Spinal cord (tissue), 9 donors: ENCODE measurements at regions not wholly inside any gene's neighbourhood (a gene's known extent, or its start where the extent isn't known, plus 50 kb on each side); places are given as distances from the start of the nearest gene placed in this dataset.

ENCODE experiments used
- DNase-seq, 6 donors: peaks; one replicate each; pipeline versions ENCODE4 v3.0.0 to v3.0.0-alpha.2; 2013 to 2015; ENCODE audit warnings: low spot score in 6 of 6, low read depth in 4 of 6
- H3K27ac ChIP-seq: one replicate; pipeline ENCODE4 v1.5.1; 2013; ENCODE audit warnings: low read depth, low read length, control low read depth
- H3K27me3 ChIP-seq: one replicate; pipeline ENCODE4 v1.6.1; 2013; ENCODE audit warnings: low read length; ENCODE audit not compliant: control insufficient read depth, insufficient read depth
- H3K36me3 ChIP-seq: one replicate; pipeline ENCODE4 v1.6.1; 2013; ENCODE audit warnings: low read length; ENCODE audit not compliant: control insufficient read depth, insufficient read depth
- H3K4me1 ChIP-seq: one replicate; pipeline ENCODE4 v1.6.1; 2013; ENCODE audit warnings: low read length; ENCODE audit not compliant: control insufficient read depth, insufficient read depth
- H3K4me3 ChIP-seq: one replicate; pipeline ENCODE4 v1.5.1; 2013; ENCODE audit warnings: low read depth, low read length, control low read depth
- H3K9me3 ChIP-seq: one replicate; pipeline ENCODE4 v1.6.1; 2013; ENCODE audit warnings: low read length; ENCODE audit not compliant: control insufficient read depth, insufficient read depth
- WGBS: methylation state at CpG from one replicate; pipeline ENCODE4 v1.1.5; 2013; ENCODE audit warnings: missing lambda C conversion rate; ENCODE audit not compliant: insufficient coverage; 5-methylcytosine and 5-hydroxymethylcytosine counted together
- donor health status: healthy.

DNA sequence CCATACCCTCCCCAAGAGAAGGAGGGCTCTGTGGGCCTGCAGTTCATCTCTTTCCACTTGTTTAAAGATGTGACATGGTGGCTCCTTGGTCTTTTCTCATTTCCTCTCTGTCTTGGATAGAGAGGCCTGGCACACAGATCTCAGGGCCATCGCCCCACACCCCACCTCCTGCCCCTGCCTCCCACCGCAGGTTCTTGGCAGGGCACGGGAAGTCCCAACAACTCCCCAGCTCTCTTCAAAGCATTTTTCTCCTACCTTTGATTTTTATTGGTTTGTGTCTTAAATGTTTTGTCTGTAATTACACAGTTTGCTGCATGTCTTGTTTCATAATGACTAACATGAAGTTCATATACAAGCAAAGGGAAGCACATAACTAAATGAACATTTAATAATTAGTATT lies 178.5 kb upstream of the MSX2 start:
- WGBS: no CpG with 5 or more reads among the region's 3 CpGs
- Histone ChIP-seq H3K4me1 (peaks cover 3% of the 10 kb centered on the region), H3K27ac (no peak overlapping the region), H3K4me3 (no peak overlapping the region), H3K36me3 (no peaks in the 10 kb centered on the region), H3K27me3 (no peaks in the 10 kb centered on the region), H3K9me3 (no peaks in the 10 kb centered on the region)
- DNase-seq: no peak

GRCh38 chr5:174547814-174548213 lies 176.6 kb upstream of the MSX2 start:
- Histone ChIP-seq H3K4me3 (no peak overlapping the region), H3K4me1 (peaks cover 3% of the 10 kb centered on the region), H3K36me3 (no peaks in the 10 kb centered on the region), H3K9me3 (no peaks in the 10 kb centered on the region), H3K27me3 (no peaks in the 10 kb centered on the region), H3K27ac (no peak overlapping the region)
- WGBS: 77% methylated on average over 4 of the region's 7 CpGs
- DNase-seq: no peak

- Histone ChIP-seq H3K4me3 (no peak overlapping the region), H3K27me3 (no peaks in the 10 kb centered on the region), H3K9me3 (no peaks in the 10 kb centered on the region), H3K4me1 (peaks cover 3% of the 10 kb centered on the region), H3K27ac (no peak overlapping the region), H3K36me3 (no peaks in the 10 kb centered on the region)
- peak in 1 of 6 donors; percentile 43 for DNase-seq
- 66% methylated on average over 5 of the region's 5 CpGs for WGBS
Measured at GRCh38 chr5:174549254-174549653, 175.1 kb upstream of the MSX2 start.

DNA sequence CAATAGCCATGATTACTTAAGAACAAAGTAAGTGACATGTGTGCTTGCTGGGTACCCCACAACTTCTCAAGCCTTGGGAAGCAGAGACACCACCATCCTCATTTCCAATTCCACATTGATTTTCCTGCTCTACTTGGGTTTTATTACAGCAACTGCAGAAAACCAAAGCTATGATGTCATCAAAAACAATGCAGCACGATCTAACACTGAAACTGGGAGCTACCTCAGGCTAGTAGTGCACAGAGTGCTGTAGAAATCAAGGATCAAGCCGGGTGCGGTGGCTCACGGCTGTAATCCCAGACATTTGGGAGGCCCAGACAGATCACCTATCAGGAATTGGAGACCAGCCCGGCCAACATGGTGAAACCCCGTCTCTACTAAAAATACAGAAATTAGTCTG lies 174.4 kb upstream of the MSX2 start:
- H3K4me1 ChIP-seq: peaks cover 3% of the 10 kb centered on the region
- no peak for DNase-seq
- WGBS: 90% methylated on average over 6 of the region's 6 CpGs
- H3K36me3 ChIP-seq: no peaks in the 10 kb centered on the region
- H3K27ac ChIP-seq: no peak overlapping the region
- no peaks in the 10 kb centered on the region for H3K9me3 ChIP-seq
- H3K27me3 ChIP-seq: no peaks in the 10 kb centered on the region
- no peak overlapping the region for H3K4me3 ChIP-seq

DNA sequence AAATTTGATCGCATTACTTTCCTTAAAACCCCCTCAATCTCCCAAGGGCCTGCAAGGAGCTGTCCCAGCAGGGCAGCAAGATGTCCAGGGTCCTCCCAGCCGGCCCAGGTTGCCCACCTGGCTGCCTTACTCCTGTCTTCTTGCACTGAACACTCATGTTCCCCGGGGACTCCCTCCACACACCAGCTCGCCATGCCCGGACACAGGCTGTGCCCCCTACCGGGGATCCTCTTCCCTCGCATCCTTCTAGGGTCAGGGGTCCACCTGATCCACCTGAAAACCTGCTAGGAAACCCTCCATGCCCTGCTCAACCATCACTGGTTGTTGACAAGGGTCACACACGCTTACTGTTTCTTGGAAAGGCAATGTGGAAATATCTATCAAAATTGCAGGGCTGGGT lies 172.0 kb upstream of the MSX2 start:
- no peak overlapping the region for H3K4me3 ChIP-seq
- DNase-seq: no peak
- H3K36me3 ChIP-seq: no peaks in the 10 kb centered on the region
- H3K9me3 ChIP-seq: no peaks in the 10 kb centered on the region
- WGBS: 93% methylated on average over 8 of the region's 8 CpGs
- H3K27me3 ChIP-seq: no peaks in the 10 kb centered on the region
- no peak overlapping the region for H3K27ac ChIP-seq
- H3K4me1 ChIP-seq: peaks cover 3% of the 10 kb centered on the region

DNA sequence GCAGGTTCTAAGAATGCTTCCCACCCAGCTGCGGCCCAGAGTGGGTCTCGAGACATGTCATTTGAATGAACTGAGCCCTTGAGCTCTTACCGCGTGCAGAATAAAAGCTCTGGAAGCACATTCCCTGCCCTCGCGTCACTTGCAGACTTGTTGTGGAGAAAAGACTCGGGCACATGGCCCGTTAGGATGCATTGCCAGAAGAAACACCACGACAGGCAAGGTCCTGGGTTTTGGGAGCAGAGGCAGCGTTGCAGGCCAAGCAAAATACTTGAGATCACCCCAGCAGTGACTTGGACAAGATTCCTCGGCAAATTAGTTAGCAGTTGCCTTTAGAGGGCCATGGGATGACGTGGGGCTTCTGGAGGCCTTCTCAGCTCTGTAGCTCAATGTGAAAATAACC lies 170.8 kb upstream of the MSX2 start:
- Histone ChIP-seq H3K4me3 (no peak overlapping the region), H3K4me1 (peaks cover 3% of the 10 kb centered on the region), H3K36me3 (no peaks in the 10 kb centered on the region), H3K27me3 (no peaks in the 10 kb centered on the region), H3K9me3 (no peaks in the 10 kb centered on the region), H3K27ac (no peak overlapping the region)
- WGBS: 72% methylated on average over 12 of the region's 12 CpGs
- DNase-seq: peak in 1 of 6 donors; percentile 70

DNA sequence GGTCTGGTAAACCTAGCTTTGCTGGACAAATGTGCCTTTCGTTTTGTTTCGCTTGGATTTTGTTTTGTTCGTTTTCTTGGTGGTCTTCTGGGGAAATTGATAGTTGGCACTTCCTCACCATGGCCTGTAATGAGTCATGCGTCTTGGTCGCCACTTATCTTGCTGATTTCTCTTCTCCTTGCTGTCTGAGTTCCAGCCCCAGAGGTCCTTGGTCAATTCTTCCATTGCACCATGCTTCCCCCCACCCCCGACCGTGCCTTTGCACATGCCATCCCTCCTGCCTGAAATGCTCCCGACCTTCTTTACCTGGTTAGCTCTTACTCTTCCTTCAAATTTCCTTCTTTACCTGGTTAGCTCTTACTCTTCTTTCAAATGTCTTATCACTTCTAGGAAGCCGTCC lies 168.7 kb upstream of the MSX2 start:
- WGBS: 92% methylated on average over 5 of the region's 9 CpGs
- H3K36me3 ChIP-seq: no peaks in the 10 kb centered on the region
- no peaks in the 10 kb centered on the region for H3K4me1 ChIP-seq
- no peak for DNase-seq
- H3K9me3 ChIP-seq: no peaks in the 10 kb centered on the region
- no peaks in the 10 kb centered on the region for H3K27me3 ChIP-seq
- no peak overlapping the region for H3K27ac ChIP-seq
- no peak overlapping the region for H3K4me3 ChIP-seq

- WGBS: 67% methylated on average over 1 of the region's 3 CpGs
- Histone ChIP-seq H3K36me3 (no peaks in the 10 kb centered on the region), H3K9me3 (no peaks in the 10 kb centered on the region), H3K4me1 (no peaks in the 10 kb centered on the region), H3K27me3 (no peaks in the 10 kb centered on the region), H3K27ac (no peak overlapping the region), H3K4me3 (no peak overlapping the region)
- no peak for DNase-seq
Measured at GRCh38 chr5:174556756-174557155, 167.6 kb upstream of the MSX2 start.

GRCh38 chr5:174558190-174558589 lies 166.2 kb upstream of the MSX2 start:
- Histone ChIP-seq H3K9me3 (no peaks in the 10 kb centered on the region), H3K36me3 (no peaks in the 10 kb centered on the region), H3K27me3 (no peaks in the 10 kb centered on the region), H3K4me1 (no peaks in the 10 kb centered on the region), H3K4me3 (no peak overlapping the region), H3K27ac (no peak overlapping the region)
- no peak for DNase-seq
- no CpG with 5 or more reads among the region's 1 CpG for WGBS

GRCh38 chr5:174559141-174559540 lies 165.2 kb upstream of the MSX2 start:
- DNase-seq: no peak
- Histone ChIP-seq H3K9me3 (no peaks in the 10 kb centered on the region), H3K4me1 (peaks cover 3% of the 10 kb centered on the region), H3K36me3 (no peaks in the 10 kb centered on the region), H3K27me3 (no peaks in the 10 kb centered on the region), H3K4me3 (no peak overlapping the region), H3K27ac (no peak overlapping the region)
- 89% methylated on average over 1 of the region's 3 CpGs for WGBS
